WERI-Rb-1 (cell line): ENCODE measurements at regions not wholly inside any gene's neighbourhood (a gene's known extent, or its start where the extent isn't known, plus 50 kb on each side); places are given as distances from the start of the nearest gene placed in this dataset.
"Not testable (repeated sequence)": the region's sequence is repeated elsewhere in the genome, so short reads cannot be mapped to it uniquely, and the experiment has no call there.

Experiments used
- DNase-seq: peaks from one replicate; pipeline ENCODE4 v3.0.0-alpha.2; 2020
- H3K27ac ChIP-seq: fragments of 250-450 bp; sonication (Bioruptor Pico); 2 replicates; pipeline ENCODE4 v1.5.1; 2020; ENCODE audit warnings: mild to moderate bottlenecking, moderate library complexity
- H3K27me3 ChIP-seq: fragments of 250-450 bp; sonication (Bioruptor Pico); 2 replicates; pipeline ENCODE4 v1.5.1; 2021; ENCODE audit warnings: mild to moderate bottlenecking, low read depth, moderate library complexity; ENCODE audit not compliant: insufficient read depth, severe bottlenecking
- H3K36me3 ChIP-seq: fragments of 250-450 bp; sonication (Bioruptor Pico); 2 replicates; pipeline ENCODE4 v1.5.1; 2020; ENCODE audit warnings: mild to moderate bottlenecking, moderate library complexity
- H3K4me3 ChIP-seq: 2 replicates; pipeline ENCODE4 v1.5.1; 2011; ENCODE audit warnings: low read depth, mild to moderate bottlenecking, control low read depth, low read length
- H3K9me3 ChIP-seq: fragments of 250-450 bp; sonication (Bioruptor Pico); 2 replicates; pipeline ENCODE4 v1.5.1; 2021; ENCODE audit warnings: mild to moderate bottlenecking, moderate library complexity; ENCODE audit not compliant: severe bottlenecking
- TF ChIP-seq, protein P1 (sequence below): IDR thresholded peaks from 2 replicates; pipeline ENCODE4 v1.5.1; 2011; ENCODE audit warnings: low read depth, mild to moderate bottlenecking, control low read depth, inconsistent platforms, low read length

DNA sequence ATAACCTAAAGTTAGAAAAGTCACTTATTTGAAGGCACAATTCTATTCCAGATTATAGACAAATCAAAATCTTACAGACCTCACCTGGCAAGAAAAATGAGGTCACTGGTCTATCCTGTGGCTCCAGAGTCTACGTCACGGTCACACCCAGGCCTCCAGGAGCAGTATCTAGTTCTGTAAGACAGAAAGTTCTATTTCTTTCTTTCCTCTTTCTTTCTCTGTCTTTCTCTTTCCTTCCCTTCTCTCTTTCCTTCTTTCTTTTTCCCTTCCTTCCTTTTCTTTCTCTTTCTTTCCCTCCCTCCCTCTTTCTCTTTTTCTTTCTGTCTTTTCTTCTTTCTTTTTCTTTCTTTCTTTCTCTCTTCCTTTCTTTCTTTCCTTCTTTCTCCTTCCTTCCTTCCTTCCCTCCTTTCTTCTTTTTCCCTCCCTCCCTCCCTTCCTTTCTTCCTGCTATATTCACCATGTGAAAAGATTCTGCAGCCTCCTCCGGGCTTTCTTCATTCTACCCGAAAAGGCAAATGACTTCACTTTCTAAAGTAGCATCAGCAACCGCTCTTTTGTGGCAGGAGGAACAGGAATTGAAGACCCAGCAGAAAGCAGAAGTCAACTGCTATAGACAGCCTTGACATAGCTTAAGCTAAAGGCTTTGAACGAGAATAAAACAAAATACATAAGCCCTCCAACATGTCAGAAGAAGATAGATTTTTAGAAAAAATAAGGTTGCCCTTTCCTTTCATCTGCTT lies 83.9 kb upstream of the SIRPG start:
- DNase-seq, result no peak
- Histone ChIP-seq H3K36me3 (no peaks in the 10 kb centered on the region), H3K27ac (no peak overlapping the region), H3K27me3 (peaks cover 35% of the 10 kb centered on the region), H3K9me3 (no peaks in the 10 kb centered on the region), H3K4me3 (no peak overlapping the region)
- TF ChIP-seq, protein P1, sequence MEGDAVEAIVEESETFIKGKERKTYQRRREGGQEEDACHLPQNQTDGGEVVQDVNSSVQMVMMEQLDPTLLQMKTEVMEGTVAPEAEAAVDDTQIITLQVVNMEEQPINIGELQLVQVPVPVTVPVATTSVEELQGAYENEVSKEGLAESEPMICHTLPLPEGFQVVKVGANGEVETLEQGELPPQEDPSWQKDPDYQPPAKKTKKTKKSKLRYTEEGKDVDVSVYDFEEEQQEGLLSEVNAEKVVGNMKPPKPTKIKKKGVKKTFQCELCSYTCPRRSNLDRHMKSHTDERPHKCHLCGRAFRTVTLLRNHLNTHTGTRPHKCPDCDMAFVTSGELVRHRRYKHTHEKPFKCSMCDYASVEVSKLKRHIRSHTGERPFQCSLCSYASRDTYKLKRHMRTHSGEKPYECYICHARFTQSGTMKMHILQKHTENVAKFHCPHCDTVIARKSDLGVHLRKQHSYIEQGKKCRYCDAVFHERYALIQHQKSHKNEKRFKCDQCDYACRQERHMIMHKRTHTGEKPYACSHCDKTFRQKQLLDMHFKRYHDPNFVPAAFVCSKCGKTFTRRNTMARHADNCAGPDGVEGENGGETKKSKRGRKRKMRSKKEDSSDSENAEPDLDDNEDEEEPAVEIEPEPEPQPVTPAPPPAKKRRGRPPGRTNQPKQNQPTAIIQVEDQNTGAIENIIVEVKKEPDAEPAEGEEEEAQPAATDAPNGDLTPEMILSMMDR, result no peak

DNA sequence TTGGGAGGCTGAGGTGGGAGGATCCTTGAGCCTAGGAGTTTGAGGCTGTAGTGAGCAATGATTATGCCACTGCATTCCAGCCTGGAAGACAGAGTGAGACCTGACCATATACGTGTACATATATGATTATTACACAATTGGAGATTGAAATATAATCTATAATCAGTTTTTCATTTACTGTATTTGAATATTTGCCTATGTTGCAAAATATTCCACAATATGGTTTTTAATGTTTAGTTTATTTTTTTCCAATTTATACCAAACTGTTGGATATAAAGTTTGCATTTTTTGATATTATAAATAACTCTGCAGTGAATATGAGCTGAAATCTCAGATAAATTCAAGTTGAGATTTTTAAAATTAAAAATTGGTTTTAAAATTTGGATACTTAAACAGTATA lies 79.6 kb upstream of the SIRPG start:
- H3K27me3 ChIP-seq, result peaks cover 63% of the 10 kb centered on the region
- H3K27ac ChIP-seq, result no peak overlapping the region
- TF ChIP-seq, protein P1, result no peak

DNA sequence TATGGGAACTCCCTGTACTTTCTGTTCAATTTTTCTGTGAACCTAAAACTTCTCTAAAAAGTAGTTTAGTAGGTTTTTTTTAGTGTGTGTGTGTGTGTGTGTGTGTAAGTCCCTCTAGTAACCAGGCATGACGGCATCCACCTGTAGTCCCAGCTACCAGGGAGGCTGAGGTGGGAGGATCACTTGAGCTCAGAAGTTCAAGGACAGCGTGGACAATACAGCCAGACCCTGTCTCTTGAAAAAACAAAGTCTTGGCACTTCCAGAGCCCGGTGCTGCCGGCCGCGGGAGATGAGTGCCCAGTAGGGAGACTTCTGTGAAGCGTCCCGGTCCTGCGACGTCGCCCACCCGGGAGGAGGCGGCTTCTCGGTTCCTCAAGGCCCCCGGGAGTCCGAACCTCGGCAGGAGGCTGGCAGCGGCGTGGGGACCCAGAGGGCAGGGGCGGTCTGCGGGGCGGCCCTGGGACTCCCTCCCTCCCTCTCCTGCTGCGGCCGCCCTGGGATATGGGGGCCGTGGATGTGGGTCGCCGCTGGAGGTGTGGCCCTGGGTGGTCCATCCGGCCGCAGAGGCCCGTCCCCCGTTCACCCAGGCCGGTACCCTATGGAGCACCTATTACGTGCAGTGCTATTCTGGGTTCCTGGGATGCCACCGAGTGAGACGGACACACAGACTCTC lies 78.0 kb upstream of the SIRPG start:
- TF ChIP-seq, protein P1, result no peak
- no peak overlapping the region for H3K4me3 ChIP-seq
- DNase-seq, result no peak
- H3K27ac ChIP-seq, result no peak overlapping the region
- H3K36me3 ChIP-seq, result no peaks in the 10 kb centered on the region
- no peaks in the 10 kb centered on the region for H3K9me3 ChIP-seq
- H3K27me3 ChIP-seq, result peaks cover 68% of the 10 kb centered on the region

More for the DNA sequence above, 79.6 kb upstream of the SIRPG start:
- Histone ChIP-seq H3K4me3 (no peak overlapping the region), H3K36me3 (no peaks in the 10 kb centered on the region), H3K9me3 (no peaks in the 10 kb centered on the region)
- no peak for DNase-seq

DNA sequence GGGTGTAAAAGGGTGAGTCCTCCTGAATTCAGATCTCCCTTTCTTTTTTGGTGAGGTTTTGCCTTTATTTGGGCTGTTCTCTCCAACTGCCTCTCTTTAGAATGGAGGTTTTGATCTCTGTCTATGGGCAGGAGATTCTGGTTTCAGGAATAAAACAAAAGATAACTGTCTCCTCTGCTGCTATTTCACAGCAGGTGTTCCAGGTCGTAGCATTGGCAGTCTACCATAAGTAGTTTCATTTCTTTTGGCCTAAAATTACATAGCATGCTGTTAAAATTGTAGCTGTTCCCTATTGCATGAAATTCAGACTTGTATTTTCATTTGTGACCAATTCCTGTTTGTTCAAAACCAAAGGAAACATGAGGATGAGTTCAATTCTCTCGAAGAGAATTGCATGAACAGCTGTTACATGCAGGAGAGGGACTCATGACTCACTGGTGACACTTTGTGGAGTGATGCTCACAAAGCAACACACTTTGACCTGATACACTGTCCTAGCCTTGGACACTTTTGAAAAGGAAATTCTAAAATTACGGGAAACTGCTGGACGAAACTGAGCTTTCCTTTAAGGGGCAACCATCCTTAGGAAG lies 76.8 kb upstream of the SIRPG start:
- peaks cover 61% of the 10 kb centered on the region for H3K27me3 ChIP-seq
- no peak for DNase-seq
- H3K27ac ChIP-seq, result no peak overlapping the region
- no peaks in the 10 kb centered on the region for H3K9me3 ChIP-seq
- no peak overlapping the region for H3K4me3 ChIP-seq
- H3K36me3 ChIP-seq, result no peaks in the 10 kb centered on the region
- TF ChIP-seq, protein P1, result peak; percentile 14; the same call in 1 of the 2 replicates

DNA sequence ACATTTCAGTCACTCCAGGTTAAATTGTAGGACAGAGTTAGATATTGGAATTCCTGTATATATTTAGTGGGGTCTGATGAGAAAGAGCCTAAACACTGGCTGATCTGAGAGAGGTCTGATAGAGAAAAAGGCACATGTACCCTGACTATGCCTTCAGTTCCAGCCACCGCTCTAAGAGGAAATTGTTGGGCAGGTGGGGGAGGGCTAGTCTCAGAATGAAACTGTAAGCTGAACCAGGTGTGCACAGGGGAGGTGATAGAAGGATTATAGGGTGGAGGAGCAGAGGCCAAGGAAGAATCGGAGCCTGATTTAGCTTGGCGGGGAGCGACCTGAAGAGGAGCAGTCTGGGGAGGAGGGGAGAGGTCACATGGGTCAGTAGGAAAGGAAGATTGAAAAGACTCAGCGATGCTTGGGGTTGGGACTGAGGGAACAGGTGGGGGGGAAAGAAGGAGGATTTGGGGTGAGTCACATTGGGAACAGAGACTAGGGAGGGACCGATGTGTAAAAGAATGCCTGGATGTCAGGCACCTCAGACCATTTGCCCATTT lies 74.3 kb upstream of the SIRPG start:
- not testable (repeated sequence) for H3K9me3 ChIP-seq, H3K36me3 ChIP-seq, H3K4me3 ChIP-seq, DNase-seq, H3K27ac ChIP-seq
- H3K27me3 ChIP-seq, result peaks cover 48% of the 10 kb centered on the region

DNA sequence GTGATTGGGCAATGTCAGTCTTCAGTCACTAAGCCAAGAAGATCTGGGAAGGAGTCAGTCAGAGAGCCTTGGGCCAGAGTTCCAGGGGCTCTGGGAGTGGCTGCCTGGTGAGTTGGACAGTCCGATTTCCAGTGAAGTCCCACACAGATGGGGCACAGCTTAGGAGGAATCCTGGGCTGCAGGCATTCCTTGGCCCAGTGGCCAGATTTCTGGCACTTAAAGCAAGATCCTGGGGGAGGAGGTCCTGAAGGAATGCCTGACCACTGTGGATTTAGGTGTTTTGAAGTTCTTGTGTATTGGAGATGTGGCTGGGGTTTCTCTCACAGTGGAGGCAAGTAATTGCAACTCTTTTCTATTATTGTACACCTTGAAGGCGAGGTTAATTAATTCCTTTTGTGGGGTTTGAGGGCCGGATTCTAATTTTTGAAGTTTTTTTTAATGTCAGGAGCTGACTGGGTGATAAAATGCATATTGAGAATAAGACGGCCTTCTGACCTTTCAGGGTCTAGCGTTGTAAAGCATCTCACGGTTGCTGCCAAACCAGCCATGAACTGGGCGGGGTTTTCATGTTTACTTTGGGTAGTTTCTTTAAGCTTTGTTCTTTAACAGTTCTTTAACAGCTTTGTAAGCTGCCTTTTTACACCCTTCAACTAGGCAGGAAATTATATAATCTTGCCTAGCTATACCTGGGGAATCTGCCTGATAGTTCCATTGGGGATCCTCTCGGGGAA lies 73.6 kb upstream of the SIRPG start:
- H3K4me3 ChIP-seq, H3K36me3 ChIP-seq, H3K9me3 ChIP-seq, H3K27ac ChIP-seq, DNase-seq: not testable (repeated sequence)
- peaks cover 46% of the 10 kb centered on the region for H3K27me3 ChIP-seq

DNA sequence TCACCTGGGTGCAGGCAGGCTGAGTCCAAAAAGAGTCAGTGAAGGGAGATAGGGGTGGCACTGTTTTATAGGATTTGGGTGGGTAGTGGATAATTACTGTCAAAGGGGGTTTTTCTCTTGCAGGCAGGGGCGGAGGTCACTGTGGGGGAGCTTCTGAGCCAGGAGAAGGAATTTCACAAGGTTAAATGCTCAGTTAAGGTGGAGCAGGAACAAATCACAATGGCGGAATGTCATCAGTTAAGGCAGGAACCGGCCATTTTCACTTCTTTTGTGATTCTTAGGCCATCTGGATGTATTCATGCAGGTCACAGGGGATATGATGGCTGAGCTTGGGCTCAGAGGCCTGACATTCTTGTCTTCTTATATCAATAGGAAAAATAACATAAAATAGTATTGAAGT lies 69.7 kb upstream of the SIRPG start:
- H3K27me3 ChIP-seq, result peaks cover 55% of the 10 kb centered on the region
- not testable (repeated sequence) for DNase-seq, H3K27ac ChIP-seq, H3K4me3 ChIP-seq, H3K9me3 ChIP-seq, H3K36me3 ChIP-seq
